Endothelial cell of umbilical vein (primary cell): ENCODE measurements at regions not wholly inside any gene's neighbourhood (a gene's known extent, or its start where the extent isn't known, plus 50 kb on each side); places are given as distances from the start of the nearest gene placed in this dataset.

Source experiments
- BruUV-seq: library from RNA; stranded (reverse); fragments of 400-500 nt; replicated peaks from 2 replicates; lab custom pipeline; 2021; lab: Mats Ljungman, UMichigan
- CTCF ChIA-PET: fragments of 300-600, 350-600 bp; sonication (Branson Sonifier 250); formaldehyde crosslinking; loops from one replicate; lab custom pipeline; 2021; ENCODE audit warnings: antibody characterized with exemption, inconsistent platforms; lab: Charles Lee
- POLR2A ChIA-PET: fragments of 300-600, 350-600 bp; sonication (Branson Sonifier 250); formaldehyde crosslinking; loops from one replicate; lab custom pipeline; 2021; ENCODE audit warnings: antibody characterized with exemption, inconsistent platforms; lab: Charles Lee
- DNase-seq: peaks from one replicate; pipeline ENCODE4 v3.0.0-alpha.2; 2011; ENCODE audit warnings: low read depth, low spot score
- FAIRE-seq: peaks from 2 replicates; lab custom pipeline; 2011; peaks lifted over from hg19 to GRCh38; lab: Jason Lieb, UNC
- H2AFZ ChIP-seq: 2 replicates; pipeline ENCODE4 v1.6.0; 2012; ENCODE audit warnings: low read depth, low read length, control low read depth, inconsistent platforms
- H3K27ac ChIP-seq: 2 replicates; pipeline ENCODE4 v1.5.1; 2011; ENCODE audit warnings: low read depth, mild to moderate bottlenecking, control low read depth, low read length, moderate library complexity; ENCODE audit not compliant: insufficient read depth
- H3K27me3 ChIP-seq, 2 experiments: 2 replicates each; pipeline versions ENCODE4 v1.6.0 to v1.6.1; 2011; ENCODE audit warnings: low read length in 2 of 2, mixed read lengths in 1 of 2; ENCODE audit not compliant: control insufficient read depth in 2 of 2, insufficient read depth in 2 of 2
- H3K36me3 ChIP-seq, 2 experiments: 2 replicates in 1 of 2; 3 replicates in 1 of 2; pipeline ENCODE4 v1.5.1; 2011; ENCODE audit warnings: low read length in 2 of 2, mild to moderate bottlenecking in 1 of 2, moderate library complexity in 1 of 2; ENCODE audit not compliant: control insufficient read depth in 2 of 2, insufficient read depth in 2 of 2; ENCODE audit errors: extremely low read depth in 1 of 2
- H3K4me1 ChIP-seq: 3 replicates; pipeline ENCODE4 v1.5.1; 2011; ENCODE audit warnings: mild to moderate bottlenecking, low read length; ENCODE audit not compliant: control insufficient read depth, insufficient read depth; ENCODE audit errors: extremely low read depth
- H3K4me2 ChIP-seq: 2 replicates; pipeline ENCODE4 v1.6.1; 2011; ENCODE audit warnings: low read length, control low read depth, mixed read lengths; ENCODE audit not compliant: insufficient read depth
- H3K4me3 ChIP-seq, 3 experiments: fragments of 200-600 bp in 1 of 3; sonication (generic), shearing (Covaris generic) in 1 of 3; replicated peaks in 1 of 3; 2 replicates each; pipeline ENCODE4 v1.5.1; 2011 to 2016; ENCODE audit warnings: control low read depth in 3 of 3, low read length in 3 of 3, mild to moderate bottlenecking in 2 of 3, inconsistent platforms in 1 of 3, low read depth in 1 of 3, moderate library complexity in 1 of 3; ENCODE audit not compliant: insufficient read depth in 1 of 3
- H3K79me2 ChIP-seq: 2 replicates; pipeline ENCODE4 v1.6.0; 2012; ENCODE audit warnings: low read length, inconsistent platforms; ENCODE audit not compliant: control insufficient read depth, insufficient read depth
- H3K9ac ChIP-seq: replicated peaks from 2 replicates; pipeline ENCODE3; 2011; ENCODE audit warnings: low read length, control low read depth; ENCODE audit not compliant: insufficient read depth; ENCODE audit errors: extremely low read depth
- H3K9me1 ChIP-seq: replicated peaks from 3 replicates; pipeline ENCODE4 v1.6.0; 2011; ENCODE audit warnings: mild to moderate bottlenecking, low read length; ENCODE audit not compliant: control insufficient read depth, insufficient read depth; ENCODE audit errors: extremely low read depth
- H3K9me3 ChIP-seq: replicated peaks from 2 replicates; pipeline ENCODE4 v1.5.1; 2012; ENCODE audit warnings: low read length, inconsistent platforms; ENCODE audit not compliant: control insufficient read depth, insufficient read depth
- H4K20me1 ChIP-seq: replicated peaks from 2 replicates; pipeline ENCODE3; 2011; ENCODE audit warnings: mild to moderate bottlenecking, low read length; ENCODE audit not compliant: control insufficient read depth, insufficient read depth; ENCODE audit errors: extremely low read depth
- EZH2 ChIP-seq: IDR thresholded peaks from 2 replicates; pipeline ENCODE4 v1.6.1; 2012; ENCODE audit warnings: borderline replicate concordance, low read depth, mild to moderate bottlenecking, moderate library complexity, low read length, inconsistent platforms; ENCODE audit not compliant: severe bottlenecking
- FOS ChIP-seq: IDR thresholded peaks from 2 replicates; pipeline ENCODE4 v1.6.1; 2011; ENCODE audit warnings: mild to moderate bottlenecking, low read length, moderate library complexity, borderline replicate concordance; ENCODE audit not compliant: insufficient read depth
- GATA2 ChIP-seq: IDR thresholded peaks from 2 replicates; pipeline ENCODE4 v1.7.0; 2011; ENCODE audit warnings: low read depth, mild to moderate bottlenecking, moderate library complexity, mixed read lengths, low read length; ENCODE audit not compliant: insufficient read length, insufficient read depth
- JUN ChIP-seq: IDR thresholded peaks from 2 replicates; pipeline ENCODE4 v1.6.1; 2011; ENCODE audit warnings: borderline replicate concordance, low read depth; ENCODE audit not compliant: insufficient read length, insufficient read depth
- MAX ChIP-seq: IDR thresholded peaks from 2 replicates; pipeline ENCODE4 v1.6.1; 2011; ENCODE audit not compliant: insufficient read depth, insufficient read length
- MYC ChIP-seq: IDR thresholded peaks from one replicate; pipeline ENCODE4 v1.6.1; 2011; ENCODE audit warnings: mild to moderate bottlenecking, low read depth, low read length
- POLR2A ChIP-seq: IDR thresholded peaks from 2 replicates; pipeline ENCODE4 v1.6.1; 2012; ENCODE audit warnings: low read depth, mild to moderate bottlenecking, control low read depth, low read length
- POLR2AphosphoS5 ChIP-seq: IDR thresholded peaks from 2 replicates; pipeline ENCODE4 v1.6.1; 2012; ENCODE audit warnings: low read depth, mild to moderate bottlenecking, control low read depth, low read length, moderate library complexity; ENCODE audit not compliant: insufficient read depth
- dilution Hi-C: fragments of 300-500 bp; cut with MboI; formaldehyde crosslinking; loops from one replicate; pipeline ENCODE4 v1.15.0; 2019; ENCODE audit warnings: low sequenced_read_pairs; ENCODE audit not compliant: extremely low pct_ligation_motif_present
- intact Hi-C: fragments of 100-400 bp; cut with micrococcal nuclease; formaldehyde crosslinking; loops from one replicate; pipeline ENCODE4 v1.10.0; 2022
- TF ChIP-seq, protein P1 (sequence below), 2 donors: IDR thresholded peaks; 1 replicate in 1 of 2; 2 replicates in 1 of 2; pipeline ENCODE4 v1.5.1; 2011; ENCODE audit warnings: low read length in 2 of 2, mild to moderate bottlenecking in 2 of 2, moderate library complexity in 2 of 2, control low read depth in 1 of 2, inconsistent platforms in 1 of 2, low read depth in 1 of 2; ENCODE audit not compliant: insufficient read depth in 1 of 2; ENCODE audit errors: extremely low read depth in 1 of 2

- Histone ChIP-seq H3K4me1 (no peaks in the 10 kb centered on the region), H3K27ac (no peak overlapping the region), H3K4me2 (no peak overlapping the region), H2AFZ (no peak overlapping the region), H3K9me3 (no peaks in the 10 kb centered on the region), H4K20me1 (no peaks in the 10 kb centered on the region), H3K9me1 (no peaks in the 10 kb centered on the region), H3K79me2 (no peaks in the 10 kb centered on the region), H3K27me3 (no peaks in the 10 kb centered on the region), H3K36me3 (no peaks in the 10 kb centered on the region), H3K9ac (no peak overlapping the region), H3K4me3 (no peak overlapping the region)
- POLR2A ChIA-PET: no interaction called here
- dilution Hi-C loops (no loop called here), intact Hi-C loops (no loop called here)
- BruUV-seq: no TSS peak
- CTCF ChIA-PET: interaction anchor here (1.4 kb wide), 1 partner anchor 11 kb away, joined by 3 read pairs; no protein-coding TSS in a partner anchor
- no peak for FAIRE-seq
- TF ChIP-seq POLR2A (no peak), FOS (no peak), JUN (no peak), MYC (no peak), GATA2 (no peak), POLR2AphosphoS5 (no peak), MAX (no peak), EZH2 (no peak)
- TF ChIP-seq, protein P1, sequence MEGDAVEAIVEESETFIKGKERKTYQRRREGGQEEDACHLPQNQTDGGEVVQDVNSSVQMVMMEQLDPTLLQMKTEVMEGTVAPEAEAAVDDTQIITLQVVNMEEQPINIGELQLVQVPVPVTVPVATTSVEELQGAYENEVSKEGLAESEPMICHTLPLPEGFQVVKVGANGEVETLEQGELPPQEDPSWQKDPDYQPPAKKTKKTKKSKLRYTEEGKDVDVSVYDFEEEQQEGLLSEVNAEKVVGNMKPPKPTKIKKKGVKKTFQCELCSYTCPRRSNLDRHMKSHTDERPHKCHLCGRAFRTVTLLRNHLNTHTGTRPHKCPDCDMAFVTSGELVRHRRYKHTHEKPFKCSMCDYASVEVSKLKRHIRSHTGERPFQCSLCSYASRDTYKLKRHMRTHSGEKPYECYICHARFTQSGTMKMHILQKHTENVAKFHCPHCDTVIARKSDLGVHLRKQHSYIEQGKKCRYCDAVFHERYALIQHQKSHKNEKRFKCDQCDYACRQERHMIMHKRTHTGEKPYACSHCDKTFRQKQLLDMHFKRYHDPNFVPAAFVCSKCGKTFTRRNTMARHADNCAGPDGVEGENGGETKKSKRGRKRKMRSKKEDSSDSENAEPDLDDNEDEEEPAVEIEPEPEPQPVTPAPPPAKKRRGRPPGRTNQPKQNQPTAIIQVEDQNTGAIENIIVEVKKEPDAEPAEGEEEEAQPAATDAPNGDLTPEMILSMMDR (IDR thresholded peaks at IDR 0.05; ENCODE audit: extremely low read depth in 1 of 2, insufficient read depth in 1 of 2, low read depth in 1 of 2, low read length in 2 of 2): no peak
- DNase-seq: no peak
These were observed 94.7 kb upstream of the SPRY1 start for GRCh38 chr4:123301923-123302322.
